ENCODE measurements at regions not wholly inside any gene's neighbourhood (a gene's known extent, or its start where the extent isn't known, plus 50 kb on each side); places are given as distances from the start of the nearest gene placed in this dataset.

- TF ChIP-seq CTCF (IDR thresholded peaks at IDR 0.05) (no peak), POLR2AphosphoS5 (IDR thresholded peaks at IDR 0.05; ENCODE audit: low read depth, low read length) (no peak)
Observed at GRCh38 chr9:81460693-81461092, 228.7 kb downstream of the TLE1 start.

Data from Panc1 (cell line).